Lung microvascular endothelial cell (primary cell): ENCODE measurements at regions not wholly inside any gene's neighbourhood (a gene's known extent, or its start where the extent isn't known, plus 50 kb on each side); places are given as distances from the start of the nearest gene placed in this dataset.
"Not testable (repeated sequence)": the region's sequence is repeated elsewhere in the genome, so short reads cannot be mapped to it uniquely, and the experiment has no call there.

Source experiments
- DNase-seq, 2 donors: peaks; one replicate each; pipeline versions ENCODE4 v3.0.0 to v3.0.0-alpha.2; 2010; ENCODE audit warnings: low read depth in 2 of 2

- no peak for DNase-seq
Measured at GRCh38 chr7:96561892-96562291, 147.8 kb downstream of the SEM1 start.

GRCh38 chr7:96558530-96558929 is 151.1 kb downstream of the SEM1 start:
- peak in 1 of 2 donors; percentile 1 for DNase-seq

- DNase-seq: no peak
Measured at GRCh38 chr7:96558093-96558492, 151.6 kb downstream of the SEM1 start.

- not testable (repeated sequence) for DNase-seq
Measured at GRCh38 chr7:96557598-96557997, 152.0 kb downstream of the SEM1 start.

GRCh38 chr7:96548664-96549063 is 161.0 kb downstream of the SEM1 start:
- no peak for DNase-seq

- DNase-seq: no peak
Measured at GRCh38 chr7:96547371-96547811, 162.3 kb downstream of the SEM1 start.

- no peak for DNase-seq
Measured at GRCh38 chr7:96546426-96546825, 163.2 kb downstream of the SEM1 start.

- no peak for DNase-seq
Measured at GRCh38 chr7:96539471-96539870, 170.2 kb downstream of the SEM1 start.

- no peak for DNase-seq
Measured at GRCh38 chr7:96538632-96539031, 171.0 kb downstream of the SEM1 start.

- DNase-seq: no peak
Measured at GRCh38 chr7:96534221-96534620, 175.4 kb downstream of the SEM1 start.

- no peak for DNase-seq
Measured at GRCh38 chr7:96532428-96532935, 177.2 kb downstream of the SEM1 start.

GRCh38 chr7:96531331-96531730 is 178.3 kb downstream of the SEM1 start:
- DNase-seq: no peak

- DNase-seq: no peak
Measured at GRCh38 chr7:96530786-96531185, 178.9 kb downstream of the SEM1 start.

- DNase-seq: no peak
Measured at GRCh38 chr7:96527133-96527827, 182.4 kb downstream of the SEM1 start.

GRCh38 chr7:96526496-96526895 is 183.2 kb downstream of the SEM1 start:
- DNase-seq: no peak

GRCh38 chr7:96521068-96521894 is 188.4 kb downstream of the SEM1 start:
- DNase-seq: no peak

GRCh38 chr7:96508371-96508770 is 186.5 kb upstream of the SLC25A13 start:
- DNase-seq: peak in 1 of 2 donors; percentile 59

GRCh38 chr7:96503597-96503996 is 181.7 kb upstream of the SLC25A13 start:
- DNase-seq: no peak

GRCh38 chr7:96501318-96501717 is 179.4 kb upstream of the SLC25A13 start:
- no peak for DNase-seq

GRCh38 chr7:96499532-96499931 is 177.6 kb upstream of the SLC25A13 start:
- peak in 1 of 2 donors; percentile 75 for DNase-seq

- no peak for DNase-seq
Measured at GRCh38 chr7:96497567-96497966, 175.7 kb upstream of the SLC25A13 start.

GRCh38 chr7:96495751-96496216 is 173.9 kb upstream of the SLC25A13 start:
- no peak for DNase-seq

GRCh38 chr7:96486681-96487080 is 164.8 kb upstream of the SLC25A13 start:
- DNase-seq: no peak
